K562 (cell line): ENCODE measurements at regions not wholly inside any gene's neighbourhood (a gene's known extent, or its start where the extent isn't known, plus 50 kb on each side); places are given as distances from the start of the nearest gene placed in this dataset.

Experiments
- ATAC-seq: fragments of 200-7000 bp; cut with Tn5 transposase; 3 replicates; pipeline ENCODE4 v1.9.1; 2020; ENCODE audit warnings: moderate library complexity
- BruUV-seq: library from RNA; stranded (reverse); fragments of 400-500 nt; replicated peaks from 2 replicates; lab custom pipeline; 2021; lab: Mats Ljungman, UMichigan
- CTCF ChIA-PET: fragments of 300-600 bp; formaldehyde crosslinking; extraction: SDS; loops from one replicate; lab custom pipeline; 2021; ENCODE audit warnings: low intra/inter-chr PET ratio; lab: Yijun Ruan, JAX
- POLR2A ChIA-PET: fragments of 300-600, 350-650 bp; sonication (Branson Sonifier 250); formaldehyde crosslinking; extraction: SDS; loops from one replicate; lab custom pipeline; 2021; ENCODE audit warnings: antibody characterized with exemption, inconsistent platforms; lab: Yijun Ruan, JAX
- DNase-seq, 4 experiments: peaks; one replicate each; pipeline versions ENCODE4 v3.0.0 to v3.0.0-alpha.2; 2011 to 2018; ENCODE audit warnings: low spot score in 3 of 4, mixed read lengths in 3 of 4; ENCODE audit errors: extremely low read depth in 1 of 4
- FAIRE-seq: peaks from 2 replicates; lab custom pipeline; 2011; peaks lifted over from hg19 to GRCh38; lab: Jason Lieb, UNC
- H2AFZ ChIP-seq: 2 replicates; pipeline ENCODE4 v1.6.0; 2011; ENCODE audit warnings: low read depth, low read length, control low read depth, inconsistent platforms
- H3K27ac ChIP-seq: fragments of 200-600 bp; 3 replicates; pipeline ENCODE4 v1.8.0; 2011; ENCODE audit warnings: low read depth, mild to moderate bottlenecking, control low read depth, inconsistent platforms, low read length, moderate library complexity, mixed read lengths; ENCODE audit errors: extremely low read depth
- H3K27me3 ChIP-seq, 2 experiments: fragments of 300-600 bp in 1 of 2; 2 replicates in 1 of 2; 3 replicates in 1 of 2; pipeline versions ENCODE4 v1.6.0 to v1.8.0; 2011; ENCODE audit warnings: inconsistent platforms in 2 of 2, low read length in 2 of 2, mild to moderate bottlenecking in 1 of 2, mixed read lengths in 1 of 2, moderate library complexity in 1 of 2; ENCODE audit not compliant: control insufficient read depth in 2 of 2, insufficient read depth in 2 of 2
- H3K36me3 ChIP-seq: fragments of 300-600 bp; 3 replicates; pipeline ENCODE4 v1.8.0; 2011; ENCODE audit warnings: mild to moderate bottlenecking, low read length, inconsistent platforms; ENCODE audit not compliant: control insufficient read depth, insufficient read depth
- H3K4me1 ChIP-seq, 2 experiments: fragments of 200-600 bp in 1 of 2; replicated peaks in 1 of 2; 2 replicates in 1 of 2; 3 replicates in 1 of 2; pipeline versions ENCODE4 v1.5.1 to v1.8.0; 2011; ENCODE audit warnings: inconsistent platforms in 2 of 2, low read length in 2 of 2, mild to moderate bottlenecking in 1 of 2, mixed read lengths in 1 of 2, moderate library complexity in 1 of 2; ENCODE audit not compliant: control insufficient read depth in 2 of 2, insufficient read depth in 2 of 2
- H3K4me2 ChIP-seq: 2 replicates; pipeline ENCODE4 v1.6.1; 2011; ENCODE audit warnings: low read length, control low read depth, inconsistent platforms, mixed read lengths; ENCODE audit not compliant: insufficient read depth
- H3K4me3 ChIP-seq: fragments of 200-600 bp; sonication (generic), shearing (Covaris generic); 2 replicates; pipeline ENCODE4 v1.5.1; 2016; ENCODE audit warnings: control low read depth, inconsistent platforms
- H3K79me2 ChIP-seq: fragments of 200-600 bp; 3 replicates; pipeline ENCODE4 v1.8.0; 2011; ENCODE audit warnings: low read length, inconsistent platforms; ENCODE audit not compliant: control insufficient read depth, insufficient read depth
- H3K9ac ChIP-seq, 2 experiments: 2 replicates each; pipeline versions ENCODE4 v1.6.0 to v1.6.1; 2011; ENCODE audit warnings: low read depth in 2 of 2, low read length in 2 of 2, control low read depth in 1 of 2, inconsistent platforms in 1 of 2, mild to moderate bottlenecking in 1 of 2, mixed read lengths in 1 of 2; ENCODE audit not compliant: insufficient read depth in 1 of 2
- H3K9me1 ChIP-seq: one replicate; pipeline ENCODE4 v1.6.0; 2011; ENCODE audit warnings: inconsistent platforms, mild to moderate bottlenecking, low read length, moderate library complexity; ENCODE audit not compliant: control insufficient read depth, insufficient read depth
- H3K9me3 ChIP-seq: replicated peaks from 2 replicates; pipeline ENCODE4 v1.5.1; 2011; ENCODE audit warnings: low read depth, low read length, inconsistent platforms; ENCODE audit not compliant: control insufficient read depth, insufficient read depth
- H4K20me1 ChIP-seq: replicated peaks from 2 replicates; pipeline ENCODE4 v1.6.1; 2011; ENCODE audit warnings: low read length, inconsistent platforms, mixed read lengths; ENCODE audit not compliant: control insufficient read depth, insufficient read depth
- ARID2 ChIP-seq: fragments of 450-650 bp; IDR thresholded peaks from 2 replicates; pipeline ENCODE4 v1.6.1; 2017; ENCODE audit warnings: antibody characterized with exemption, mild to moderate bottlenecking
- BRF1 ChIP-seq: IDR thresholded peaks from 3 replicates; pipeline ENCODE4 v1.6.1; 2011; ENCODE audit warnings: borderline replicate concordance, mild to moderate bottlenecking; ENCODE audit not compliant: insufficient read length; ENCODE audit errors: extremely low read depth
- ESRRA ChIP-seq: fragments of 450-650 bp; IDR thresholded peaks from 2 replicates; pipeline ENCODE4 v1.6.1; 2014; ENCODE audit warnings: low read depth, mild to moderate bottlenecking, moderate library complexity, borderline replicate concordance
- ETV5 ChIP-seq: sonication (generic); formaldehyde crosslinking; IDR thresholded peaks from 2 replicates; pipeline ENCODE4 v1.4.0; 2020; ENCODE audit warnings: low read depth, mild to moderate bottlenecking, missing genetic modification reagents
- FOS ChIP-seq: IDR thresholded peaks from 3 replicates; pipeline ENCODE4 v1.6.1; 2011; ENCODE audit not compliant: insufficient read length; ENCODE audit errors: extremely low read depth
- GATAD2A ChIP-seq: fragments of 450-650 bp; IDR thresholded peaks from 2 replicates; pipeline ENCODE4 v1.6.1; 2017
- HNRNPK ChIP-seq: fragments of 200-400 bp; formaldehyde crosslinking; IDR thresholded peaks from one replicate; pipeline ENCODE4 v1.6.1; 2018; ENCODE audit warnings: mild to moderate bottlenecking, low read depth, low read length; ENCODE audit not compliant: poor library complexity, severe bottlenecking
- HOXB6 ChIP-seq: fragments of 250-450 bp; sonication (Bioruptor Pico); IDR thresholded peaks from 2 replicates; pipeline ENCODE4 v1.5.1; 2022; ENCODE audit warnings: mild to moderate bottlenecking, borderline replicate concordance
- MAFG ChIP-seq: fragments of 450-650 bp; conservative IDR thresholded peaks from 2 replicates; pipeline ENCODE4 v1.6.1; 2016; ENCODE audit warnings: missing genetic modification characterization, missing compliant biosample characterization
- NFXL1 ChIP-seq: fragments of 450-650 bp; formaldehyde crosslinking; IDR thresholded peaks from 2 replicates; pipeline ENCODE4 v1.4.0; 2021; ENCODE audit warnings: mild to moderate bottlenecking
- RBBP5 ChIP-seq: fragments of 200-600 bp; sonication (generic); IDR thresholded peaks from 2 replicates; pipeline ENCODE4 v1.6.1; 2012; ENCODE audit warnings: borderline replicate concordance, mild to moderate bottlenecking, low read length, control low read depth, inconsistent platforms; ENCODE audit not compliant: insufficient read depth, poor library complexity, severe bottlenecking
- SMARCC2 ChIP-seq: fragments of 450-650 bp; IDR thresholded peaks from 2 replicates; pipeline ENCODE4 v1.6.1; 2017; ENCODE audit warnings: antibody characterized with exemption, moderate library complexity, mild to moderate bottlenecking, low read depth
- STAT5A ChIP-seq: IDR thresholded peaks from 2 replicates; pipeline ENCODE4 v1.6.1; 2012; ENCODE audit warnings: low read length, inconsistent platforms, borderline replicate concordance
- TGIF2 ChIP-seq: sonication (generic); formaldehyde crosslinking; IDR thresholded peaks from 2 replicates; pipeline ENCODE4 v1.8.1; 2022; ENCODE audit warnings: mild to moderate bottlenecking, missing genetic modification reagents, moderate library complexity
- USF1 ChIP-seq: sonication (generic); formaldehyde crosslinking; IDR thresholded peaks from 2 replicates; pipeline ENCODE4 v1.9.0; 2022; ENCODE audit warnings: mild to moderate bottlenecking, missing genetic modification reagents
- ZNF436 ChIP-seq: fragments of 250-450, 450-650 bp; sonication (Bioruptor Pico); formaldehyde crosslinking; IDR thresholded peaks from 2 replicates; pipeline ENCODE4 v1.7.0; 2020; ENCODE audit warnings: mild to moderate bottlenecking
- ZNF75A ChIP-seq: fragments of 450-650 bp; formaldehyde crosslinking; IDR thresholded peaks from 2 replicates; pipeline ENCODE4 v1.4.0; 2020; ENCODE audit warnings: mild to moderate bottlenecking
- WGBS: fragments of 100-300 bp; shearing (Covaris generic); methylation state at CpG from one replicate; pipeline ENCODE4 v1.1.6; 2016; ENCODE audit warnings: low coverage, mixed read lengths; ENCODE audit not compliant: insufficient coverage; ENCODE audit errors: missing lambda C conversion rate; 5-methylcytosine and 5-hydroxymethylcytosine counted together
- in situ Hi-C: fragments of 300-500 bp; cut with MboI; formaldehyde crosslinking; loops from 4 replicates; pipeline ENCODE4 v1.15.0; 2018; ENCODE audit warnings: inconsistent platforms, mixed read lengths
- intact Hi-C: fragments of 100-400 bp; cut with micrococcal nuclease; formaldehyde crosslinking; loops from 2 replicates; pipeline ENCODE4 v1.14.2; 2022
- TF ChIP-seq, protein P1 (sequence below): fragments of 250-450 bp; sonication (Bioruptor Pico); IDR thresholded peaks from 2 replicates; pipeline ENCODE4 v1.8.0; 2022; ENCODE audit warnings: moderate library complexity, mild to moderate bottlenecking, inconsistent platforms

DNA sequence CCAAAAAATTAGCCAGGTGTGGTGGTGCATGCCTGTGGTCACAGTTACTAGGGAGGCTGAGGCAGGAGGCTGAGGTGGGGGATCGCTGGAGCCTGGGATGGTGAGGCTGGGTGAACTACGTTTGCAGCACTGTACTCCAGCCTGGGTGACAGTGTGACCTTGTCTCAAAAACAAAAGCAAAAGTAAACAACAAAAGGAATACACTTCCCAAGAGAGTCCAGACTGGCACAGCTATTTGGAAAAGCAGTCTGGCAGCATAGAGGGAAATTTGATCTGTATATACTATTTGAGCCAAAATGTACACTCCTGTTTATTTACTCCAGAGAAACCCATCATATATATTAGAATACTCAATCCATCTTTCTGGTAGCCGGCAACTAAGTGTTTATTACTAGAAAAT lies 107.0 kb upstream of the HMCN1 start (continued):
- TF ChIP-seq ZNF75A (CRISPR knock-in tag), result no peak
- TF ChIP-seq, protein P1, sequence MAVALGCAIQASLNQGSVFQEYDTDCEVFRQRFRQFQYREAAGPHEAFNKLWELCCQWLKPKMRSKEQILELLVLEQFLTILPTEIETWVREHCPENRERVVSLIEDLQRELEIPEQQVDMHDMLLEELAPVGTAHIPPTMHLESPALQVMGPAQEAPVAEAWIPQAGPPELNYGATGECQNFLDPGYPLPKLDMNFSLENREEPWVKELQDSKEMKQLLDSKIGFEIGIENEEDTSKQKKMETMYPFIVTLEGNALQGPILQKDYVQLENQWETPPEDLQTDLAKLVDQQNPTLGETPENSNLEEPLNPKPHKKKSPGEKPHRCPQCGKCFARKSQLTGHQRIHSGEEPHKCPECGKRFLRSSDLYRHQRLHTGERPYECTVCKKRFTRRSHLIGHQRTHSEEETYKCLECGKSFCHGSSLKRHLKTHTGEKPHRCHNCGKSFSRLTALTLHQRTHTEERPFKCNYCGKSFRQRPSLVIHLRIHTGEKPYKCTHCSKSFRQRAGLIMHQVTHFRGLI (CRISPR knock-in tag), result no peak
- TF ChIP-seq NFXL1 (CRISPR knock-in tag), result no peak
- TF ChIP-seq MAFG, result no peak
- no peak for TF ChIP-seq SMARCC2
- no peak for TF ChIP-seq HOXB6 (CRISPR knock-in tag)
- TF ChIP-seq ETV5 (CRISPR knock-in tag), result no peak

DNA sequence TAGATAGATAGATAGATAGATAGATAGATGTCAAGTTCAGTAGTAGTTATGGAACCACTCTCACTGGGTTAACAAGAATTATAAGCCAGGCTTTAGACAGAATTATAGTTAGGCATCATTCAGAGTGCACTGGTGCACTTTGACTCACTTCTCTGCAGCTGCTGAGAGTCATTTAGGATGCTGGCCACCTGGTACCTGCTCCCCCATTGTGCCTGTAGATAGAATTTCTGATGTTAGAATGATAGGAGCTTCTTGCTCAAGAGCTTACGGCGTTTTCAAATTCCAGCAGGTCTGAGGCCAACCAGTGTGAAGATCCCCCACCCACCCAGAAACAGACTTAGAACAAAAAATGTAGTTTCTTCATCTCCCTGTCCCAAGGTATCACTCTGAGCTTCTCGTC lies 107.8 kb upstream of the HMCN1 start:
- ChIA-PET CTCF (no interaction called here), POLR2A (no interaction called here)
- Histone ChIP-seq H3K27me3 (no peaks in the 10 kb centered on the region), H3K4me1 (no peaks in the 10 kb centered on the region), H3K4me3 (no peak overlapping the region), H2AFZ (no peak overlapping the region), H3K79me2 (no peaks in the 10 kb centered on the region), H3K4me2 (no peak overlapping the region), H3K9ac (no peak overlapping the region), H4K20me1 (no peaks in the 10 kb centered on the region), H3K27ac (no peak overlapping the region), H3K9me3 (no peaks in the 10 kb centered on the region), H3K36me3 (no peaks in the 10 kb centered on the region), H3K9me1 (no peaks in the 10 kb centered on the region)
- in situ Hi-C loops (no loop called here), intact Hi-C loops (no loop called here)
- no peak for DNase-seq
- no TSS peak for BruUV-seq
- TF ChIP-seq BRF1 (no peak), FOS (no peak), TGIF2 (no peak), ZNF436 (CRISPR knock-in tag) (no peak), USF1 (CRISPR knock-in tag) (no peak), RBBP5 (no peak), STAT5A (no peak), GATAD2A (no peak), HNRNPK (no peak), ARID2 (no peak), ESRRA (no peak)
- no peak for ATAC-seq
- 0% methylated on average over 3 of the region's 3 CpGs for WGBS
- no peak for FAIRE-seq
